GM18873 (cell line): ENCODE measurements at regions not wholly inside any gene's neighbourhood (a gene's known extent, or its start where the extent isn't known, plus 50 kb on each side); places are given as distances from the start of the nearest gene placed in this dataset.
"Not testable (repeated sequence)": the region's sequence is repeated elsewhere in the genome, so short reads cannot be mapped to it uniquely, and the experiment has no call there.

ENCODE experiments used
- ATAC-seq: cut with Tn5 transposase; IDR thresholded peaks from one replicate; pipeline ENCODE4 v1.9.1; 2021; ENCODE audit warnings: mild to moderate bottlenecking, moderate library complexity, moderate number of reproducible peaks; ENCODE audit not compliant: unreplicated experiment, low FRiP score

DNA sequence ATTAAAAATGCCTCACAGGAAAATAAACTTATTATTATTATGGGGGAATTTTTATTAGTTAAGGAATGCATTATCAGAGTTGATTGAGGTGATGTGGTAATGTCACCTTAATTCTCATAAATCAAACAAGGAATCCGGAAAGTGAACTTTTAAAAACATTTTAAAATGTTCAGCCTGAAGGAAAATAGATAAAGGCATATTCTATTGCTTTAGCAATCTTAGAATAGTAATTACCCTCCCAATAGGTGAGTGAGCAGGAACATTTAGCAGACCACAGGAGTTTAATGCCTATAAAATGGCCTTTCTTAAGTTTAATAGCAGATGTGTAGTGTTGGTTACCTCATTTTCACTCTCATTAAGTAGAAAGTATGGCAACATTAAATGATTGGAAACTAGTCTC lies 160.9 kb upstream of the MAD2L1 start:
- ATAC-seq, result no peak

DNA sequence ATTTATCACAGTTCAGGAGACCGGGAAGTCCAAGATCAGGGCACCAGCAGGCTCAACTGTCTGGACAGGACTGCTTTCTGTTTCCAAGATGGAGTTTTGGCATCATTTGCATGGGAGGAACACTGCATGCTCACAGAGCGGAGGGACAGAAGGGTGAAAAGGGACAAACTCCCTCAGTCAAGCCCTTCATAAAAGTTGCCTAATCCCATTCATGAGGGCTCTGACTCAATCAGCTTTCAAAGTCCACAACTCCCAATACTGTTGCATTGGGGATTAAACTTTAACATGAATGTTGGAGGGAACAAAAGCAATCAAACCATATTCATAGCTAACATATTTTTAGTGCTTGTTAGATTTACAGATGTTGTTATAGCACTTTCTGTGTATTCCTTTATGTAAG lies 158.9 kb upstream of the MAD2L1 start:
- no peak for ATAC-seq

DNA sequence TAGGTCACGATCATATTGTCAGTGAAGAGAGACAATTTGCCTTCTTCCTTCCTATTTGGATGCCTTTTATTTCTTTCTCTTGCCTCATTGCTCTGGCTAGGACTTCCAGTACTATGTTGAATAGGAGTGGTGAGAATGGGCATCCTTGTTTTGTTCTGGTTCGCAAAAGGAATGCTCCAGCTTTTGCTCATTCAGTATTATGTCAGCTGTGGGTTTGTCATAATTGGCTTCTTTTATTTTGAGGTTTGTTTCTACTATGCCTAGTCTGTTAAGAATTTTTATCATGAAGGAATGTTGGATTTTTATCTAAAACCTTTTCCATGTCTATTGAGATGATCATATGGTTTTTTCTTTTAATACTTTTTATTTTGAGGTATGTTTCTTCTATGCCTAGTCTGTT lies 152.3 kb upstream of the MAD2L1 start:
- ATAC-seq, result no peak

DNA sequence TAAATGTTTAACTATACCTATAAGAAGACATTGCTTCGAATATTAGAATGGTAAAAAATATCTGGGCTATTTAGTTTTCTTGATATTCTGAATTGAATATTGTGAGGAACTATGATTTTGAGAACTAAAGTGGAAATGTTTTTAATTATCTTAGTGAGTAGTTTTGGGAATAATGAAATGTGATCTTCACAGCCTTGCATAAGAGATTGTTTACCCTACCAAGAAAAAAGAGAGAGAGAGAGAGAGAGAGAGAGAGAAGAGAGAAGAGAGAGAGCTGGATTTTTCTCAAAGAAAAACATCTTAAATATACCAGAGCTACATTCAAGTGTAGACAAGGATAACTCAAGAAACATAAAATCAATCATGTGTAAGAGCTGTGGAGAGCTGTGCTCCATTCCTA lies 148.7 kb upstream of the MAD2L1 start:
- no peak for ATAC-seq

DNA sequence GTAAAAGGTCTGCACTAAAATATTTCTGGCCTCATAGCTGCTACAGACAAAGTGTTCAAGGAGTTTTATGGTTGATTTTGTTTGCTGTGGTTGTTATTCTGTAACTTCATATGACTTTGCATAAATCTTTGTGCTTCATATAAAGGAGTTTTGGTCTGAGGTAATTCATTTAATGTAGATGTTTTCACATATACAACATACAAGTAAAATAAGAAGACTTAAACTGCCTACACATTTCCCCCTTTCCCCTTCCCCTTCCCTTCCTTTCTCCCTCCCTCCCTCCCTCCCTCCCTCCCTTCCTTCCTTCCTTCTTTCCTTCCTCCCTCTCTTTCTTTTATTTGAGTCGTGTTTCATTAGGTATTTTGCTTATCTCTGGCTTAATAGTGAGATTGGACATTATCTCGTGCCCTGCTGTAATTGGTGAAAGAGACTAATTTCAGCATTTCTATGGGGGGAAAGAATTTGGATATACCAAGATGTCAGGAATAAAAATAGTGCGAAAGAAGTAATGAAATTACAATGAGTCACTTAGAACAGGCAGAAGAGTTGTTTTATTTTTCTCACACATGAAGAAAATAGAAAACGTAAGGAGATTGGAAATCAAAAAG lies 144.9 kb upstream of the MAD2L1 start:
- no peak for ATAC-seq

DNA sequence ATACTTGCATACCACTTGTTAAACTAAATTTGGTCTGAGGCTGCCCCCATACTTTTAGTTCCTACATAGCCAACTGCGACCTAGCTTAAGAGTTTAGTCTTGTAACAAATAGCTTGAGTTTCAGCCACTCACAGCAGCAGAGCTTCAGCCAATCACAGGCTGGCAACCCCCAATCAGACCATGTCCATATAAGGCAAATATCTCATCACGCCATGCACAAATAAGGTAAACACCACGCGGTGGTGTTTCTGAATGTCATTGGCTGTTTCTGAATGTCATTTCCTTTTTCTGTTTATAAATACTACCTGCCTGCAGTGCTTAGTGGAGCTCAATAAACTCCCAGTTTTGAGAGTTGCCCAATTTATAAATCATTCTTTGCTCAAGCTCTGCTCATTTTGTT lies 143.1 kb upstream of the MAD2L1 start:
- ATAC-seq, result no peak

DNA sequence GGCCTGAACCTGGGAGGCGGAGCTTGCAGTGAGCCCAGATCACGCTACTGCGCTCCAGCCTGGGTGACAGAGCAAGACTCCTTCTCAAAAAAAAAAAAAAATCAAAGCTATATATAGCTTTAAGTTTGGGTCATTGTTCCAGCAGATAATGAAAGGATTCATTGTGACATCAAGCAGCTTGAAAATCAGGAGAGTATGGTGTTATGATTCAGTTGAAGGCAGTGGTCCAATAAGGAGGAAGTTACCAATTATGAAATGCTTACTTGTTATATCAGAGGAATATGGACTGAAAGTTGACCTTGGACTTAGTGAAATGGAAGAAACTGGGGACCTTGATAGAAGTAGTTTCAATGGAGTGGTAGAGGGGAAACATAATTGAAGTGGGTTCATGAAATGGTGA lies 140.4 kb upstream of the MAD2L1 start:
- no peak for ATAC-seq

DNA sequence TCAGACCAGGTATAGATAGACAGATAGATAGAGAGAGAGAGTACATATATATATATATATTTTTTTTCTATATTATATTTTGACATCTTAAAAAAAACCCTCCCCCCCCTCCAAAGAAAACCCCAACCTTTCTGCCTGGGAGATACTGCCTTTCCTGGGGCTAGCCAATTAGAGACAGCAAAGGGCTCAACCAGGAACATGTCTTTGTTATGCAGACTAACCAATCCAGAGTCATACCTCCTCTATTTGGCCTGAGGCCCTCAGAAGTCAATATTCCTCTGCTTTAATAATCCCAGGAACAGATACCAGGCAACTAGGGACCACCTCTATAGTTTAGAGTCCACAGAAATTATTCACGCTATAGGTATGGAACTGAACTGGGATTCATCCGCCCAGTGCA lies 135.6 kb upstream of the MAD2L1 start:
- ATAC-seq, result no peak

DNA sequence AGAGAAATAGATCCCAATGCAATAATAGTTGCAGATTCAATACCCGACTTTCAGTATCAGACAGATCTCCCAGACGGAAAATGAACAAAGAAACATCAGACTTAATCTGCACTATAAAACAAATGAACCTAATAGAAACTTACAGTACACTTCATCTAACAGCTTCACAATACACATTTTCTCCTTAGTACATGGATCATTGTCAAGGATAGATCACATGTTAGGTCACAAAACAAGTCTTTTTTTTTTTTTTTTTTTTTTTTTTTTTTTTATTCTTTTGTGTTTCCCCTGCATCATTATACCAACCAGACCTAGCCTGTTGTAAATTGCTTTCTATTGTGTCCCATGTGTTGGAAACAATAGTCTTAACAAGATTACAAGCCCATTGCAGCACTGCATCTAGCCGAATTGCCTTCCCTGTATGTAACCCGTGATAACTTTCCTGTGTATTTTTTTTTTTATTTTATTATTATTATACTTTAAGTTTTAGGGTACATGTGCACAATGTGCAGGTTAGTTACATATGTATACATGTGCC lies 134.0 kb upstream of the MAD2L1 start:
- not testable (repeated sequence) for ATAC-seq

DNA sequence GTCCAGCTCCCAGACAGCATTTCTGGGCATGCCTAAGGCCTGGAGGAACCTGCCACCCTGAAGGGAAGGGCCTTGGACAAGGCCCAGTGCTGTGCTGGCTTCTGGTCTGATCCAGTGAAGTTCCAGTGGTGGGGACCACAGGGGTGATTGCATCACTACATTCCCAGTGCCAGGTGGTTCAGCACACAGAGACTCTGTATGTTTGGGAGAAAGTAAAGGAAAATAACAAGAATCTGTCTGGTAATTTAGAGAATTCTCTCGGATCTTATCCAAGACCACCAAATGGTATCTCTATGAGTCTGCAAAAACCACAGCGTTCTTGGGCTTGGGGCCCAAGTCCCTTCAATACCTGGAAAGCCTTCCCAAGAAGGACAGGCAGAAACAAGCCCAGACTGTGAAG lies 131.8 kb upstream of the MAD2L1 start:
- no peak for ATAC-seq

DNA sequence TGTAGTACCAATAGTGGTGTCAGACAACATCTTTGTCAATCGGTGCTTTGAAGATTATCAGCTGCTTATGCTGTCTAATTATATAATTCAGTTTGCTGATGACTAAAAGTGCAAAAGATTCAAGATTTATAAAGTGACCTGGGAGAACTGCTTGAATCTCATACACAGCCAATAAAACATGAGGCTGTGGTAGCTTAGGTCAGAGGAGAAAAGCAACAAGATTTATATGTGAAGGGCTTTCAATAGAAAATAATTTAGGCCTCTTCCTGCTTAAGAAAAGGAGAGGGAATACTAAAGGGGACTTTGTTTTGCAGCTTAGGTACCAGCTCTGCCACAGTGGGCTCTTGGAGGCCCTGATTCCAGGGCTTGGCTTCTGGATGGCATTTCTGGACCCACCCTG lies 111.0 kb upstream of the MAD2L1 start:
- ATAC-seq, result no peak

DNA sequence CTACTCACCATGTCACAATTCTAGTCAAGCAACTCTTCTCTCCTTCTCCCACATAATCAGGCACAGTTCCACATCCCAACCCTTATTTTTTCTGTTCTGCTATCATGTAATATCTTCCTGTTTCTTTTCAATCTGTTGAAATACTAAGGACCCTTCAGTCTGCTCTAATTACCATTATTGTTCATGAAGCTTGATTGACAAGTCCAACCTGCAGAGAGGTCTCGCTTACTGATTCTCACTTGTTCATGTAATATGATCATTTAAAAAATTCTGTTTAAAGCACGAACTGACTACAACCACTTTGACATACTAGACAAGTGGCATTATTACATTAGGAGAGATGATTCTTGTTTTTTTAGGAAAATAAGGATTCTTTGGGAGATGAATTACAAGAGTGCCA lies 108.6 kb upstream of the MAD2L1 start:
- ATAC-seq, result no peak

DNA sequence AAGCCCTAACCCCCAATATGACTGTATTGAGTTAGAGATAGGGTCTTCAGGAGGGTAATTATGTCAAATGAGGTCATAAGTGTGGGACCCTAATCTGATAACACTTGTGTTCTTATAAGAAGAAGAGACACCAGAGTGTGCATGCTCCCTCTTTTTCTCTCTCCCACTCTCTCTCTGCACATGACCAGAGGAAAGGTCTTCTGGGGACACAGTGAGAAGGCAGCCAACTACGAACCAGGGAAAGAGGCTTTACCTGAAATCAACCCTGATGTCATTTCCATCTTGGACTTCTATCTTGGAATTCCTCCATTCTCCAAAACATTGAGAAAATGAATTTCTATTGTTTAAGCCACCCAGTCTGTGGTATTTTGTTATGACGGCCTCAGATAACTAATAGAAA lies 97.2 kb upstream of the MAD2L1 start:
- ATAC-seq, result no peak

DNA sequence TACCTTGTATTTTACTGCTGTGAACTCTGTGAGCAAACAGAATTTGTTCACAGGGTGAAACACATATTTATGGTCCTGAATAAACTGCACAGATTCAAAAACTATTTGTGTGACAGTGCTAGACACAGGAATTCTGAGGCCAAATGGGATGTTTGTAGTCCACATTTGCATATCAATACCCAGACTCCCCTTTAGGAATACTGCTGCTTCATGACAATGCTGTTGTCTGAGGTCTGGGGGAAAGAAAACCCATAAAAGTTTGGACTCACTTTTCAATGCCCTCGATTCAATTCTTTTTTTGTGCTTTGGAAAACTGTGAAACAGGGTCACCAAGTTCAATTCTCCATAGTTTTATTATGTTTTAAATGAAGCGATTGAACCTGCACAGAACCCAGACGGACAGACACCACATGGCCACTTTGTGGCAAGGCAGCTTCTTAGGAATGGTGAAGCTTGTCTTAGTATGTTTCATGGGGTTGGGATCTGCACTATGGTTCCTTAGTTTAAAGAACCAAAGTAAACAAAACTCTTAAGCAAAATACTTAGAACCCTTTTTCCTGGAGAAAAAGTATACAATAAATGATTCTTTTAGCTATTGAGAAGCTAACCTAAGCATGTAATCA lies 92.3 kb upstream of the MAD2L1 start:
- no peak for ATAC-seq

DNA sequence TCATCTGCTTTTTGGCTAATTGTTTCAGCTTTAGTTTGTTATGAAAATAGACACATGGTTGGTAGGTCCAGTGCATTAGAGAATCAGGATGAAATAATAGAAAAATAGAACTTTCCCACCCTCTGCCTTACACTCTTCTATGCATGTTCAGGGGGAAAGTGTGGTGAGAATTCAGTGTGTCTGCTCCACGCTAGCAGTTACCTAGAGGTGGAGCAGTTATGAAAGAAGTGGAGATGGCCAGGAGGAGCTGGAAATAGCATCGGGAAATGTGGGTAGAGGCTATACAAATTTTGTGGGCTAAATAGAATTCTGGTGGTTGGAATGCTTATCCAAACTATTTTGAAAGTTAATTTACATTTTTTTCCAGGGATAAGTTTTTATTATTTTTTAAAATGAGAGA lies 91.4 kb upstream of the MAD2L1 start:
- ATAC-seq, result no peak

DNA sequence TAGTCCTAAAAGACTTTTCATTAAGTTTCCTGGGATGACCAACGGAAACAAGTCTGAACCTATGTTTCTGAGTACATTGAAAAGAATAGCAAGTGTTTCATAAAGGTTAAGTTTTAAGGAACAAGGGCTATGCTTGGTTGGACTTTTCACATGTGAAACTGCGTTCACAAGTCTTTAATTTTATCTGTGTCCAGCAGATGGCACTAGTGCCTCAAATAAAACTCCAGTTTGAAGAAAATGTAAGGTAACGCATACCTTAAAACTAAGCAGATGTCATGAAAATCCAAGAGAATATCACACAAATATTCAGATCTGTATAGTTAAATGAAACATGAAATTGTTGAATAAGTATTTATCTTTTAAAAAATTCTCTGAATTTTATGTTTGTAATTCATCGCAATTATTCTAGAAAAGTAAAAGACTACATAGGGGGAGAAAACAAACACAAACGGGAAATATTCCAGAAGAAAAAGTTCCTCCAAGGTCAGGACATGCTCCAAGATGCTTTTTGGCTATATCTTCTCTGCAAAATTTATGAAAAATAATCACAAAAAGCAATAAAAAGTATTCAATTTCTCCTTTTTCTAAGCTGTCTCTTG lies 89.6 kb upstream of the MAD2L1 start:
- ATAC-seq, result peak; percentile 68

DNA sequence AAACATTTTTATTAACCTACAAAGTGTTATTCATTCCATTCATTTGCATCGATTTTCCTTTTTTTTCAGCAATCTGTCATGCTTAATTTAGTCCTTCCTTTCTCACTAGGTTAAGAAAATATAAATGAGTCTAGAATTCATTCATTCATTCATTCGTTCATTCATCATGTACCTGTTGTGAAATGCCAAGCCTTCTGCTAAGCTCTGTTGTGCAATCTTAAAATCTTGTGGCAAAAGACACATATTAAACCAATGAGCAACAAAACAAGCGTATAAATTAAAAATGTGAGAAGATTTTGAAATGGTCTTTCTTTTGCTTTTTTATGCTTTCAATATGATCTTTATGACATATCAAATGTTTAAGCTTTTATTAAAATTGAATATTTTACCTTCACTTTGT lies 88.6 kb upstream of the MAD2L1 start:
- no peak for ATAC-seq

DNA sequence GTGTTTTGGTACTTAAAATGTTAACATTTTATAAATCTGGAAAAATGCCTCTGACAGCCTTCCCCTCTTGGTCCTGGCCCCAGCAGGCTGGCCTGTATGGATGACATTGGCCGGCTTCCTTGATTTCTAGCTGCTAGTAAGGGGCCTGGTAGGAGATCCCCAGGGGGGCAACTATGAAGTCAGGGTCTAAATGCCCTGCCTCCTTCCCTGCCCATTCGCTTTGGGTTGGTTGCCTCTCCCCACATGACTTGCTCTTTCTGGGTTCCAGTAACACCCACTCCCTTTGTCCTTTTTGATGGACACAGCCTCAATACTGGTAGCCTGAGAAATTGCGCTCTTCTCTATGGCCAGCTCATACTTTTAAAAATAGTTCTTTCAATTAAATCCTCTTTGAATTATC lies 78.0 kb upstream of the MAD2L1 start:
- no peak for ATAC-seq

DNA sequence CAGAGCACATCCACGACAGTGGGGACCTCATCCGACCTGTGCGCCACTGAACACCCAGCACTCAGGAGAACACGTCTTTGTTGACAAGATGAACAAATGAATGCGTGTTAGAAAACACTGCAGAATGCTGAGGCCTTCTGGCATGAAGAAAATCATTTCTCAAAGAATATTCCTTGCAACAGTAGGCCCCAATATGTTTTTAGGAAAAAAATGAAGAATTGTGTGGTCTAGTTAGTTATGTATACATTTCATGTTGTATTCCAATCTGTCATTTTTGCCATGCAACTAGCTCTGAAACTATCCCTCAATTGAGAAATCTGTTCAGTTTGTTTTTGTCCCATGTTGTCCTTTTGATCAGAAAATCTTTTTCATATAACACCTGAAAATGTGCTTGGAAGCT lies 77.4 kb upstream of the MAD2L1 start:
- no peak for ATAC-seq

DNA sequence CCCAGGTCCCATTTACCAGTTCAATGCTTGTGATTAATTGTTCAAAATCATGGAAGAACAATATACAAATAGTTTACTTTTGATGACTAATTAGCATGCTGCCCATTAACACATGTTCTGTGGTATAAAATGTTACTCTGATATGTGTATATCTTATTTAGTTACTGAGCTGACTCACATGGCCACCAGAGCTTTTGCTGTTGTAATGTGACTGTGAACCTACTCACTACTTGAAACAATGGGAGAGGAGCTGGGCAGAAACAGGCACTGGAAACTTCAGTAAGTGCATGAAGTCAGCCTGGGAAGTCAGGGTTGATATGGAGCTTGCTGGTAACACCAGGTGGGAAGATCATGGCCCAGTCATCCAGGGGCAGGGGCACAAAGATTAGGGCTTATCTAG lies 72.7 kb upstream of the MAD2L1 start:
- no peak for ATAC-seq

DNA sequence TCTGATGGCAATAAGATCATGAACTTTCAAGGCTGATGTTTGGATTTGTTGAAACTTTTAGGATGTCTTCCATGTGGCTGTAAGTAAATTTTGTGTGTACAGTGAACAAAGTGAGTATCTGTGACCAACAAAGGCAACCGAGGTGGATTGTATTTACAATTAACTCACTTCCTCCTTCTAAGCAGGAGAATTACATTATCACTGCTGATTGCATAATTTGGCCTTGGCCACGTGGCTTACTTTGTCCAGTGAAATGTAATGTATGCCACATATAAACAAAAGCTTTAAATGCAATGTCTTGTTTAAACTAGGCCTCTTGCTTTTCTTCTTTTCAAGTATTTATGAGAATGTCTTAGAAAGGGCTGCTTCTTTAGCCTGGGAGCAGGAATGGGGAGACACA lies 66.3 kb upstream of the MAD2L1 start:
- ATAC-seq, result no peak

DNA sequence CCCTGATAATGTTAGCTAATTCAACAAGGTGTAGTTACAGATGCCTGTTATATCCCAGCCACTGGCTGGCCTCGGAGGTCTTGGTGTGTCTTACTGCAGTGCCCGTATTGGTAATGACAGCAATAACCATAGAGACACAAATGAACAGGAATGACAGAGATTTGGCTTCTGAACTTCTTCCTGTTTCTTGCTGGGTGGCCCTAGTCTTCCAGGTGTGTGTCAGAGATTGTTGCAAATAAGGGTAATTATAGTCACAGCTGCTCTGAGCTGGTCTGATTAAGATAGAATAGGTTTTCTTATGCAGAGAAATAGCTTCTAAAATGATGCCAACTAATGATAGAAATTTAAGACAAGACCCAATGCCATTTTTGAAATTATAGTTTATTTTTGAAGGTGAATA lies 64.1 kb upstream of the MAD2L1 start:
- ATAC-seq, result no peak
